ENCODE measurements at regions not wholly inside any gene's neighbourhood (a gene's known extent, or its start where the extent isn't known, plus 50 kb on each side); places are given as distances from the start of the nearest gene placed in this dataset.

DNA sequence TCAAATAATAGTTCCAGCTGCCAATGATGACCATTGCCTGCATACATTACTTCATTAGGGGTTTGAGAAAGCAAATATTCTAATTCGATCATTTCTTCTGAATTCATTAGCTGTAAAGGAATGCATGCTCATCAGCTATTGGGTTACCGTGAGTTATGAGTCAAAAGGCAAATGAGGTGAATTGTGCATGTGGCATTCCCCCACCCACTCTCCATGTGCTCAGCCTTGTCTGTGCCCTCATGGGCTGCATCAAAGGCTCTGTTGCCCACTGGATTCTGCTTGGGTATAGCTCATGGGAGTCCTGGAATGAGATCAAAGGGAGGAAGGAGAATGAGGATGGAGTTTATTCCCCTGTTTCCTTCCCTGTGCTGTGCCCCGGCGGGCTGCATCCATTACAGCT is 99.3 kb upstream of the CHRNA7 start:
- TF ChIP-seq, protein P1, sequence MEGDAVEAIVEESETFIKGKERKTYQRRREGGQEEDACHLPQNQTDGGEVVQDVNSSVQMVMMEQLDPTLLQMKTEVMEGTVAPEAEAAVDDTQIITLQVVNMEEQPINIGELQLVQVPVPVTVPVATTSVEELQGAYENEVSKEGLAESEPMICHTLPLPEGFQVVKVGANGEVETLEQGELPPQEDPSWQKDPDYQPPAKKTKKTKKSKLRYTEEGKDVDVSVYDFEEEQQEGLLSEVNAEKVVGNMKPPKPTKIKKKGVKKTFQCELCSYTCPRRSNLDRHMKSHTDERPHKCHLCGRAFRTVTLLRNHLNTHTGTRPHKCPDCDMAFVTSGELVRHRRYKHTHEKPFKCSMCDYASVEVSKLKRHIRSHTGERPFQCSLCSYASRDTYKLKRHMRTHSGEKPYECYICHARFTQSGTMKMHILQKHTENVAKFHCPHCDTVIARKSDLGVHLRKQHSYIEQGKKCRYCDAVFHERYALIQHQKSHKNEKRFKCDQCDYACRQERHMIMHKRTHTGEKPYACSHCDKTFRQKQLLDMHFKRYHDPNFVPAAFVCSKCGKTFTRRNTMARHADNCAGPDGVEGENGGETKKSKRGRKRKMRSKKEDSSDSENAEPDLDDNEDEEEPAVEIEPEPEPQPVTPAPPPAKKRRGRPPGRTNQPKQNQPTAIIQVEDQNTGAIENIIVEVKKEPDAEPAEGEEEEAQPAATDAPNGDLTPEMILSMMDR (IDR thresholded peaks at IDR 0.05) = no peak
- no peak for TF ChIP-seq POLR2A (IDR thresholded peaks at IDR 0.05)

Data from thyroid gland (tissue), 4 donors.